Nephron (organoid): ENCODE measurements at regions not wholly inside any gene's neighbourhood (a gene's known extent, or its start where the extent isn't known, plus 50 kb on each side); places are given as distances from the start of the nearest gene placed in this dataset.

Experiments used
- H3K27ac Mint-ChIP-seq, 3 experiments: 2 replicates each; pipeline ENCODE4 v1.8.0; 2020; ENCODE audit warnings: mixed read lengths in 3 of 3, mild to moderate bottlenecking in 2 of 3, moderate library complexity in 1 of 3
- H3K27me3 Mint-ChIP-seq: 2 replicates; pipeline ENCODE4 v1.8.0; 2021; ENCODE audit warnings: low read depth, mild to moderate bottlenecking, moderate library complexity, mixed read lengths
- H3K36me3 Mint-ChIP-seq: 2 replicates; pipeline ENCODE4 v1.8.0; 2020; ENCODE audit warnings: low read depth, mixed read lengths
- H3K4me1 Mint-ChIP-seq: 2 replicates; pipeline ENCODE4 v1.8.0; 2020; ENCODE audit warnings: mixed read lengths
- H3K4me3 Mint-ChIP-seq, 3 experiments: 2 replicates each; pipeline ENCODE4 v1.8.0; 2020; ENCODE audit warnings: mild to moderate bottlenecking in 3 of 3, mixed read lengths in 3 of 3, moderate library complexity in 2 of 3
- H3K9me3 Mint-ChIP-seq: 2 replicates; pipeline ENCODE4 v1.8.0; 2020; ENCODE audit warnings: mixed read lengths
- TF ChIP-seq, protein P1 (sequence below), 3 experiments: fragments of 200-600 bp; sonication (generic); IDR thresholded peaks; one replicate each; pipeline ENCODE4 v1.5.0; 2021; ENCODE audit warnings: antibody characterized with exemption in 3 of 3; ENCODE audit not compliant: unreplicated experiment in 3 of 3

DNA sequence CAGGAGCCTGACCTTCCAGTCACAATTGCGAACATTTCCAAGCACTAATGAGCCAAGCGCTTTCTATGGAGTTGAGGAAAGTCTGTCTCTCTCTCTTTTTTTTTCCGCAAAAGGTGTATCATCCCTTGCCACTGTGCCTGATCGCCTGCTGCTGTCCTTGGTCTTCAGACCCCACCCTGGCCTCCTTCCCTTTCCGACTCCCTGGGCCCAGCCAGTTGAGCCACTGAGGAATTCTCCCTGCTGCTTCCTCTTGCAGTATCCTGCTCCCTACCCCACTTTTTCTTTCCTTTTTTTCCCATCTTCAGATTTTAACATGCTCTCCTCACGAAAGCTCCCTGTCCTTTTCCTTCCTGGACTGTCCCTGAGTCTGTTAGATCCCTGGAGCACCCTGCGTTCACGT is 396.5 kb upstream of the C2CD4B start:
- H3K4me1 Mint-ChIP-seq = peaks cover 63% of the 10 kb centered on the region
- H3K4me3 Mint-ChIP-seq = no peak overlapping the region
- H3K36me3 Mint-ChIP-seq = peaks cover 7% of the 10 kb centered on the region
- no peaks in the 10 kb centered on the region for H3K9me3 Mint-ChIP-seq
- peak overlapping the region; percentile 23 to 27 (median 25) for H3K27ac Mint-ChIP-seq
- H3K27me3 Mint-ChIP-seq = peaks cover 8% of the 10 kb centered on the region
- TF ChIP-seq, protein P1, sequence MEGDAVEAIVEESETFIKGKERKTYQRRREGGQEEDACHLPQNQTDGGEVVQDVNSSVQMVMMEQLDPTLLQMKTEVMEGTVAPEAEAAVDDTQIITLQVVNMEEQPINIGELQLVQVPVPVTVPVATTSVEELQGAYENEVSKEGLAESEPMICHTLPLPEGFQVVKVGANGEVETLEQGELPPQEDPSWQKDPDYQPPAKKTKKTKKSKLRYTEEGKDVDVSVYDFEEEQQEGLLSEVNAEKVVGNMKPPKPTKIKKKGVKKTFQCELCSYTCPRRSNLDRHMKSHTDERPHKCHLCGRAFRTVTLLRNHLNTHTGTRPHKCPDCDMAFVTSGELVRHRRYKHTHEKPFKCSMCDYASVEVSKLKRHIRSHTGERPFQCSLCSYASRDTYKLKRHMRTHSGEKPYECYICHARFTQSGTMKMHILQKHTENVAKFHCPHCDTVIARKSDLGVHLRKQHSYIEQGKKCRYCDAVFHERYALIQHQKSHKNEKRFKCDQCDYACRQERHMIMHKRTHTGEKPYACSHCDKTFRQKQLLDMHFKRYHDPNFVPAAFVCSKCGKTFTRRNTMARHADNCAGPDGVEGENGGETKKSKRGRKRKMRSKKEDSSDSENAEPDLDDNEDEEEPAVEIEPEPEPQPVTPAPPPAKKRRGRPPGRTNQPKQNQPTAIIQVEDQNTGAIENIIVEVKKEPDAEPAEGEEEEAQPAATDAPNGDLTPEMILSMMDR (IDR thresholded peaks at IDR 0.05; ENCODE audit: unreplicated experiment in 3 of 3) = no peak

DNA sequence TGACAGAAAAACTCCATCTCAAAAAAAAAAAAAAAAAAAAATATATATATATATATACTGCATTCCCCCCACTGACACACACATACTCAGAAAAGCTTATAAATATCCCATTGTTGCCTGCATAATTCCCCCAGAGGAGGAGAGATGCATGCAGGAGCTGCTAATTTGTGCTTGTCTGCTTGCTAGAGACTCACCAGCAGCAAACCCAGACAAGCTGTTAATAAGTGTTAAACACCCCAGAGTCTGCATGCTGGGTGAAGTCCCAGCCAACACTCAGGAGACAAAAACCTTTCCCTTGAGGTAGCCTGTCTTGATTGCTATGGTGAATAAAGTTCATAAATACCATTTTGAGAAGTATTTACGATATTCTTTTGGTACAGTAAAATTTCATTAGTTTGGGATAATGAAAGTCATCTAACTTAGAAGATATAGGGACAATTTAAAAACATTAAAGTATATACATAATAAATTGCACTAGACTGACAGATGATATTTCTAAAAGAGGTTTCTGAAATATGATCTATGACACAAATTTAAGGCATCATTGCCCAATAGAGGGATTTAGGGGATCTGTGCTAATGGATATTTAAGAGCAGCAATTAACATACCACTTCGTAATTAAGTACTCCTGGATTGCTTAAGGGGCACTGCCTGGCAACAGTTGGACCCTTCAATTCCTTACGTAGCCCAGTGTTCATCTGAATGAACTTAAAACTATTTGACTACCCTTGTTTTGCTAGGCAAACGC is 400.0 kb upstream of the C2CD4B start:
- Mint-ChIP-seq H3K4me1 (peaks cover 62% of the 10 kb centered on the region), H3K4me3 (no peak overlapping the region), H3K27me3 (peaks cover 4% of the 10 kb centered on the region), H3K36me3 (no peaks in the 10 kb centered on the region), H3K27ac (peak overlapping the region; percentile 68 to 86 (median 75)), H3K9me3 (no peaks in the 10 kb centered on the region)
- TF ChIP-seq, protein P1 (IDR thresholded peaks at IDR 0.05; ENCODE audit: unreplicated experiment in 3 of 3) = no peak

DNA sequence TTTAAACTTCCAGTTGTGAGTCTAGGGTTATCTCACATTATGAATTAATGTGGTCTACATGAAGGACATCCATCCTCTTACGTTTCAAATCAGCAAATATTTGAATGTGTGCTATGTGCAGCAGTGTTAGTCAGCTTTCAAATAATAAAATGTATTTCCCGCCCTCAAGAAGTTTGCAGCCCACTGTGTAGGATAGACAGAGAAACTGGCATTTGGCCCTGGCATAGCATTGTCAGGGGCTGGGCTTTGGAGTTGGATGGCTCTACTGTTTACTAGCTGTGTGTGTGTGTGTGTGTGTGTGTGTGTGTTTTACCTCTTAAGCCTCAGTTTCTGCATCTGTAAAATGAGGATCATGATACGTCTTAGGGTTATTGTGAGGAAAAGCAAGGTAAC is 400.5 kb upstream of the C2CD4B start:
- H3K4me1 Mint-ChIP-seq = peaks cover 67% of the 10 kb centered on the region
- TF ChIP-seq, protein P1 (IDR thresholded peaks at IDR 0.05; ENCODE audit: unreplicated experiment in 3 of 3) = no peak
- H3K36me3 Mint-ChIP-seq = no peaks in the 10 kb centered on the region
- H3K4me3 Mint-ChIP-seq = no peak overlapping the region
- H3K27me3 Mint-ChIP-seq = peaks cover 4% of the 10 kb centered on the region
- peak overlapping the region; percentile 68 to 86 (median 75) for H3K27ac Mint-ChIP-seq
- H3K9me3 Mint-ChIP-seq = no peaks in the 10 kb centered on the region

- Mint-ChIP-seq H3K27me3 (peaks cover 4% of the 10 kb centered on the region), H3K4me3 (no peak overlapping the region), H3K36me3 (no peaks in the 10 kb centered on the region), H3K27ac (peak overlapping the region; percentile 49 to 86 (median 75)), H3K4me1 (peaks cover 65% of the 10 kb centered on the region), H3K9me3 (no peaks in the 10 kb centered on the region)
- TF ChIP-seq, protein P1 (IDR thresholded peaks at IDR 0.05; ENCODE audit: unreplicated experiment in 3 of 3) = no peak
Observed at GRCh38 chr15:62566248-62566647, 401.2 kb upstream of the C2CD4B start.

- no peaks in the 10 kb centered on the region for H3K9me3 Mint-ChIP-seq
- H3K27me3 Mint-ChIP-seq = peaks cover 4% of the 10 kb centered on the region
- H3K27ac Mint-ChIP-seq = peak overlapping the region; percentile 49 to 80 (median 69)
- no peak overlapping the region for H3K4me3 Mint-ChIP-seq
- H3K4me1 Mint-ChIP-seq = peaks cover 64% of the 10 kb centered on the region
- H3K36me3 Mint-ChIP-seq = no peaks in the 10 kb centered on the region
- TF ChIP-seq, protein P1 (IDR thresholded peaks at IDR 0.05; ENCODE audit: unreplicated experiment in 3 of 3) = no peak
Observed at GRCh38 chr15:62567501-62567900, 402.4 kb upstream of the C2CD4B start.

GRCh38 chr15:62568004-62568403 is 402.9 kb upstream of the C2CD4B start:
- TF ChIP-seq, protein P1 (IDR thresholded peaks at IDR 0.05; ENCODE audit: unreplicated experiment in 3 of 3) = no peak
- no peak overlapping the region for H3K4me3 Mint-ChIP-seq
- peaks cover 4% of the 10 kb centered on the region for H3K27me3 Mint-ChIP-seq
- peak overlapping the region; percentile 49 to 80 (median 69) for H3K27ac Mint-ChIP-seq
- H3K36me3 Mint-ChIP-seq = no peaks in the 10 kb centered on the region
- peaks cover 69% of the 10 kb centered on the region for H3K4me1 Mint-ChIP-seq
- no peaks in the 10 kb centered on the region for H3K9me3 Mint-ChIP-seq
